ENCODE measurements at regions not wholly inside any gene's neighbourhood (a gene's known extent, or its start where the extent isn't known, plus 50 kb on each side); places are given as distances from the start of the nearest gene placed in this dataset.

DNA sequence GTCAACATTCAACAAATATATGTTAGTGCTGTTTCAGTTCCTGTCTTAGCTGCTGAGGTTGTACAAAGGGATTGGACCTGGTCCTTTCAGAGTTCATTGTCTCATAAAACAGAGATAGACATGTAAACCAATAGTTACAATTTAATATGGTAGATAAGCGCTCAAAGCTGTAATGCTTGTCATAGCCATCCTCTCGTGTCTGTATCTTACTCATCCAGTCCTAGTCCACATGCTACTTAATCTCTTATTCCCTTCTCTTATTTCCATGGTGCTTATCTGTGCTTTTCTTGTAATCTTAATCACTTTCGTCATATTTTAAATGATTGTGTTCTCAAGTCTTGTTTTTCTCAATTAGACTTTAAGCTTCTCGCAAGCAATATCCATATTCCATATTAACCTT, 185.2 kb upstream of the OBI1 start (continued):
- TF ChIP-seq, protein P1, sequence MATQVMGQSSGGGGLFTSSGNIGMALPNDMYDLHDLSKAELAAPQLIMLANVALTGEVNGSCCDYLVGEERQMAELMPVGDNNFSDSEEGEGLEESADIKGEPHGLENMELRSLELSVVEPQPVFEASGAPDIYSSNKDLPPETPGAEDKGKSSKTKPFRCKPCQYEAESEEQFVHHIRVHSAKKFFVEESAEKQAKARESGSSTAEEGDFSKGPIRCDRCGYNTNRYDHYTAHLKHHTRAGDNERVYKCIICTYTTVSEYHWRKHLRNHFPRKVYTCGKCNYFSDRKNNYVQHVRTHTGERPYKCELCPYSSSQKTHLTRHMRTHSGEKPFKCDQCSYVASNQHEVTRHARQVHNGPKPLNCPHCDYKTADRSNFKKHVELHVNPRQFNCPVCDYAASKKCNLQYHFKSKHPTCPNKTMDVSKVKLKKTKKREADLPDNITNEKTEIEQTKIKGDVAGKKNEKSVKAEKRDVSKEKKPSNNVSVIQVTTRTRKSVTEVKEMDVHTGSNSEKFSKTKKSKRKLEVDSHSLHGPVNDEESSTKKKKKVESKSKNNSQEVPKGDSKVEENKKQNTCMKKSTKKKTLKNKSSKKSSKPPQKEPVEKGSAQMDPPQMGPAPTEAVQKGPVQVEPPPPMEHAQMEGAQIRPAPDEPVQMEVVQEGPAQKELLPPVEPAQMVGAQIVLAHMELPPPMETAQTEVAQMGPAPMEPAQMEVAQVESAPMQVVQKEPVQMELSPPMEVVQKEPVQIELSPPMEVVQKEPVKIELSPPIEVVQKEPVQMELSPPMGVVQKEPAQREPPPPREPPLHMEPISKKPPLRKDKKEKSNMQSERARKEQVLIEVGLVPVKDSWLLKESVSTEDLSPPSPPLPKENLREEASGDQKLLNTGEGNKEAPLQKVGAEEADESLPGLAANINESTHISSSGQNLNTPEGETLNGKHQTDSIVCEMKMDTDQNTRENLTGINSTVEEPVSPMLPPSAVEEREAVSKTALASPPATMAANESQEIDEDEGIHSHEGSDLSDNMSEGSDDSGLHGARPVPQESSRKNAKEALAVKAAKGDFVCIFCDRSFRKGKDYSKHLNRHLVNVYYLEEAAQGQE (IDR thresholded peaks at IDR 0.05; ENCODE audit: low read depth, low read length), result no peak
- no peak for TF ChIP-seq JUND (IDR thresholded peaks at IDR 0.05)

GRCh38 chr13:78841358-78841963, 182.5 kb upstream of the OBI1 start:
- 25% methylated on average over 7 of the region's 7 CpGs for WGBS (ENCODE audit: low lambda C conversion rate)
- ChIA-PET POLR2A (no interaction called here), CTCF (no interaction called here)
- H4K20me1 ChIP-seq (ENCODE audit: insufficient read depth), result no peaks in the 10 kb centered on the region
- H3K4me1 ChIP-seq (ENCODE audit: control insufficient read depth in 1 of 2, insufficient read depth in 2 of 2, low read depth in 1 of 2, low read length in 1 of 2), result no peaks in the 10 kb centered on the region
- H3K4me3 ChIP-seq (ENCODE audit: low read depth in 2 of 2, low read length in 1 of 2), result no peak overlapping the region
- no peak overlapping the region for H3K27ac ChIP-seq (ENCODE audit: low read depth in 2 of 2, low read length in 1 of 2)
- no peaks in the 10 kb centered on the region for H3K36me3 ChIP-seq (replicated peaks in 1 of 2; ENCODE audit: control insufficient read depth in 1 of 2, insufficient read depth in 2 of 2, low read length in 1 of 2)
- DNase-seq, result no peak
- no peaks in the 10 kb centered on the region for H3K79me2 ChIP-seq (ENCODE audit: insufficient read depth)
- no peaks in the 10 kb centered on the region for H3F3A ChIP-seq (replicated peaks; ENCODE audit: insufficient read depth)
- H3K9me2 ChIP-seq, result no peaks in the 10 kb centered on the region
- H2AFZ ChIP-seq (ENCODE audit: low read depth), result no peak overlapping the region
- no peaks in the 10 kb centered on the region for H3K9me3 ChIP-seq
- H3K4me2 ChIP-seq, result no peak overlapping the region
- no peaks in the 10 kb centered on the region for H3K27me3 ChIP-seq (ENCODE audit: insufficient read depth)
- no peak overlapping the region for H3K9ac ChIP-seq
- TF ChIP-seq FOXJ3 (CRISPR knock-in tag; IDR thresholded peaks at IDR 0.05) (no peak), TCF12 (IDR thresholded peaks at IDR 0.05) (no peak), GABPA (IDR thresholded peaks at IDR 0.05; ENCODE audit: low read depth) (no peak), YY1 (IDR thresholded peaks at IDR 0.05; ENCODE audit: low read depth) (no peak), EP300 (IDR thresholded peaks at IDR 0.05; ENCODE audit: borderline replicate concordance in 1 of 2, low read depth in 1 of 2, low read length in 1 of 2) (no peak), TAF1 (IDR thresholded peaks at IDR 0.05; ENCODE audit: borderline replicate concordance, low read depth, low read length) (no peak), IRF3 (IDR thresholded peaks at IDR 0.05; ENCODE audit: low read depth, low read length) (no peak), MXI1 (IDR thresholded peaks at IDR 0.05; ENCODE audit: low read depth, low read length) (no peak), EZH2phosphoT487 (IDR thresholded peaks at IDR 0.05; ENCODE audit: borderline replicate concordance, low read depth) (no peak)
- TF ChIP-seq, protein P2, sequence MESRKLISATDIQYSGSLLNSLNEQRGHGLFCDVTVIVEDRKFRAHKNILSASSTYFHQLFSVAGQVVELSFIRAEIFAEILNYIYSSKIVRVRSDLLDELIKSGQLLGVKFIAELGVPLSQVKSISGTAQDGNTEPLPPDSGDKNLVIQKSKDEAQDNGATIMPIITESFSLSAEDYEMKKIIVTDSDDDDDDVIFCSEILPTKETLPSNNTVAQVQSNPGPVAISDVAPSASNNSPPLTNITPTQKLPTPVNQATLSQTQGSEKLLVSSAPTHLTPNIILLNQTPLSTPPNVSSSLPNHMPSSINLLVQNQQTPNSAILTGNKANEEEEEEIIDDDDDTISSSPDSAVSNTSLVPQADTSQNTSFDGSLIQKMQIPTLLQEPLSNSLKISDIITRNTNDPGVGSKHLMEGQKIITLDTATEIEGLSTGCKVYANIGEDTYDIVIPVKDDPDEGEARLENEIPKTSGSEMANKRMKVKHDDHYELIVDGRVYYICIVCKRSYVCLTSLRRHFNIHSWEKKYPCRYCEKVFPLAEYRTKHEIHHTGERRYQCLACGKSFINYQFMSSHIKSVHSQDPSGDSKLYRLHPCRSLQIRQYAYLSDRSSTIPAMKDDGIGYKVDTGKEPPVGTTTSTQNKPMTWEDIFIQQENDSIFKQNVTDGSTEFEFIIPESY (IDR thresholded peaks at IDR 0.05; ENCODE audit: borderline replicate concordance, low read depth), result no peak

Measured in SK-N-SH (cell line).